Stimulated activated CD4-positive, alpha-beta T cell treated with anti-CD3 and anti-CD28 coated beads, Interleukin-1b, Interleukin-23, amount 100 ng/mL, for 4 hours (primary cell): ENCODE measurements at regions not wholly inside any gene's neighbourhood (a gene's known extent, or its start where the extent isn't known, plus 50 kb on each side); places are given as distances from the start of the nearest gene placed in this dataset.
"Not testable (repeated sequence)": the region's sequence is repeated elsewhere in the genome, so short reads cannot be mapped to it uniquely, and the experiment has no call there.

ENCODE experiments used
- DNase-seq, 2 donors: peaks; one replicate each; pipeline ENCODE4 v3.0.0-alpha.2; 2020; ENCODE audit warnings: low read depth in 2 of 2

DNA sequence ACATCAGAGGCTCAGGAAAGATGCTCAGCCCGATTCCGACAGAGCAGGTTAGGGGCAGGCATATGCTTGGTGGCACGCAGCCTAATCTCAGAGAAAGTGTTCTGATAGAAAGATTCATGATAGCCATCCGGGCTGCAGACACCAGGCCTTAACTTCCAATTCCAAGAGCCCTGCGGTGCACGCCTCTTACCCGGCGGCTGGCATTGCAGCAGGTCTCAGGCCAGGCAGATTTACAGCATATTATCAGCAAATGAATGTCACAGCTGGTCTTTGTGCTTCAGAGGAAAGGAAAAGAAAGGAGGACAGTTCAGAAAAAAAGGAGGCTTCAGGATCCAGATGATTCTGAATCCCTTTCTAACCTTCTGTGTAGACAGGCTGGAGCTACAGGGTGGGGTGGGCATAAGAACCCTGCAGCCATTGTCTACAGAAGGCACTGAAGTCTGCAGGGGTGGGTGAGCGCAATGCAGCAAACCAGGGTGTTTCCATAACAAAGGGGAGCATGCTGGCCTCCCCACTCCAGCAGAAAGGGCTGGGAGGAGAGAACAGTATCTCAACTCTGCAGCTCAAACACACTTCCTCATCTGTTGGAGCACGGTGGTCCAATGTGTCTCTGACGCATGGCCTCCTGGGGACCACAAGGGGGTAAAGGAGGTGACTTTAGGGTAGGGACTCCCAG is 277.4 kb upstream of the XYLT1 start:
- no peak for DNase-seq

DNA sequence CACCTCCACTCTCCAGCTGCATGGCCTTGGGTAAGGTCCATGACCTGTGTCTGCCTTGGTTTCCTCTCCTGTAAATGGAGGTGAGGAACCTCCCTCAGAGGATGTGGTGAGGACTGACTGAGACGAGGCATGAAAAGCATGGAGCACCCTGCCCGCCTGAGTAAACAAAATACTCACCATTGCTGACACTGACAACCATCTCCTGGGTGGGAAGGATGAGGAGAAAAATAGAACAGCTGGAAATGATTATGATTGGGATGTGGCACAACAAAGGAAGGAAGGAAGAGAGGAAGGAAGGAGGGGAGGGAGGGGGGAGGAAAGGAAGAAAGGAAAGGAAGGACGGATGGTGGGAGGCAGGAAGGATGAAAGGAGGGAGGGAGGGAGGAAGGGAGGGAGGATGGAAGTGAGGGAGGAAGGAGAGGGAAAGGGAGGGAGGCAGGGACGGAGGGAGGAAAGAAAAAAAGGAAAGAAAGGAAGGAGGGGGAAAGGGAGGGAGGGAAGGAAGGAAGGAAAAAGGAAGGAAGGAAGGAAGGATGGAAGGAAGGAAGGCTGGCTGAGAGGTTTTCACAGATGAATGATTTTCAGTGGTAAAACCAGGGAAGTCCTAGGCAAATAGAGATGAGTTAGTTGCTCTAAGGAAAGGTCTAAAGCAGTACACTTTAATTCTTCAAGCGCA is 276.5 kb upstream of the XYLT1 start:
- no peak for DNase-seq

GRCh38 chr16:17744921-17745572 is 274.3 kb upstream of the XYLT1 start:
- no peak for DNase-seq

DNA sequence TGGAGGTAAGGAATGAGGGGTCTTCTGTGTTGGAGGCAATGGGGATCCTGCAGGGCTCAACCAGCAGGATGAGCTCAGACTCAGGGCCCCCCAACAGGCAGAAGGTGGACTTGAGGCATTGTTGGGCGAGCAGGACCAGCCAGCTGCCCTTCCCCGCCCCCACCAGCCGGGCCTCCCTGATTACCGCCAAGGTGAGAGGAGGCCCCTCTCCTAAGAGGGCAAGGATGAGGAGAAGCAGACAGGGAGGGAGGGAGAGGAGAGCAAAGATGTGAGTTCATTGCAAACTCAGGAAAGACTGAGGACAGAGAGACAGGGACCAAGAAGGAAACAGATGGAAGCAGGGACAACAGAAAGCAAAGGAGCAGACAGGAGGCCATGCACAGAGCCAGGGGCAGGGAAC is 272.8 kb upstream of the XYLT1 start:
- no peak for DNase-seq

DNA sequence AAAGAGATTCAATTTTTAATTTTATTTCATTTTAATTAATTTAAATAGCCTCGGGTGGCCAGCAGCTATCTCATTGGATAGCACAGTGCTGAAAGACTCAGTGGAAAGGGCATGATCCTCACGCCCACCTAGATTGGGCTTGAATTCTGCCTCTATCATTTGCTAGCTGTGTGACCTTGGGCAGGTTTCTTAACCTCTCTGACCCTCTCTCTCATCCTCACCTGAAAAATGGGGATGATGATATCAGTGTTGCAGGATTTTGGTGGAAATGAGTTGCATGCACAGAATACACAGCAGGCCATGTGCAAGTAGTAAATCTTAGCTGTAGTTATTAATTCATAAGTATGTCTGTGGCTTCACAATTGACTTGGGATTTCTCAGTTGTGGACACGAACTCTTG is 272.4 kb upstream of the XYLT1 start:
- DNase-seq, result no peak

DNA sequence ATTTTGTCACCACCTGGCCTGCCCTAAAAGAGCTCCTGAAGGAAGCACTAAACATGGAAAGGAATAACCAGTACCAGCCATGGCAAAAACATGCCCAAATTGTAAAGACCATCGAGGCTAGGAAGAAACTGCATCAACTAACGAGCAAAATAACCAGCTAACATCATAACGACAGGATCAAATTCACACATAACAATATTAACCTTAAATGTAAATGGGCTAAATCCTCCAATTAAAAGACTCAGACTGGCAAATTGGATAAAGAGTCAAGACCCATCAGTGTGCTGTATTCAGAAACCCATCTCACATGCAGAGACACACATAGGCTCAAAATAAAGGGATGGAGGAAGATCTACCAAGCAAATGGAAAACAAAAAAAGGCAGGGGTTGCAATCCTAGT is 264.3 kb upstream of the XYLT1 start:
- DNase-seq, result not testable (repeated sequence)

DNA sequence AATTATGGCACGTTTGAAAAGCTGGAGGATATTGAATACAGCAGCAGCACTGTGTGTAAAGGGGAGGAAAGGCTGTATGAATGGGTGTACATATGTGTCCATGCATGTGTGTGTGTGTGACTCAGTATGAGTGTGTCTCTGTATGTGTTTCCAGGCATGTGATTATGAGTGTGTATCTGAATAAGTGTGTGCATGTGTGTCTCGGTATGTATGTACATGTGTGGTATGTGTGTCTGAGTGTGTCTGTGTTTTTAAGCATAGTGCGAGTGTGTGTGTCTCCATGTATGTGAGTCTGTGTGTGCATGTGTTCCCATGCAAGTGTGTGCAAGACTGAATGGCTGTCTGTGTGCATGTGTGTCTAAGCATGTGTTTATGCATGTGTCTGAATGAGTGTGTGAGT is 259.1 kb upstream of the XYLT1 start:
- no peak for DNase-seq

DNA sequence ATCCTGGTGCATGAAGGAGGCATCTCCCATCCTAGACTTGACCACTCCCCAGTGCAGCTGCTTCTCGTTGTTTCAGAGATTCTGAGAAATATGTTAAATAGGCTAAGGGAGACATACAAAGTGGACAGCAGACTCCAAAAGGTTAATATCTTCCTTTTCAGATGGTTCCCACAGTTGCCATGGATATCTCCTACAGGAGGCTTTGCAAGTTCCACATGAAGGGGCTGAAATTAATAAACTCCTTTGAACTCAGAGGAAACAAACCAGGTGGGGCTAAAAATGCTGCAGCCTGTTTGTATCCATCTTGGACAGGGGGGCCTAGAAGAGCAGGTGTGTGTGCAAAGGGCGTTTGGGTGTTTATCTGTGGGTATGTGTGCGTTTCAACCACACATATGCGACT is 257.4 kb upstream of the XYLT1 start:
- no peak for DNase-seq

DNA sequence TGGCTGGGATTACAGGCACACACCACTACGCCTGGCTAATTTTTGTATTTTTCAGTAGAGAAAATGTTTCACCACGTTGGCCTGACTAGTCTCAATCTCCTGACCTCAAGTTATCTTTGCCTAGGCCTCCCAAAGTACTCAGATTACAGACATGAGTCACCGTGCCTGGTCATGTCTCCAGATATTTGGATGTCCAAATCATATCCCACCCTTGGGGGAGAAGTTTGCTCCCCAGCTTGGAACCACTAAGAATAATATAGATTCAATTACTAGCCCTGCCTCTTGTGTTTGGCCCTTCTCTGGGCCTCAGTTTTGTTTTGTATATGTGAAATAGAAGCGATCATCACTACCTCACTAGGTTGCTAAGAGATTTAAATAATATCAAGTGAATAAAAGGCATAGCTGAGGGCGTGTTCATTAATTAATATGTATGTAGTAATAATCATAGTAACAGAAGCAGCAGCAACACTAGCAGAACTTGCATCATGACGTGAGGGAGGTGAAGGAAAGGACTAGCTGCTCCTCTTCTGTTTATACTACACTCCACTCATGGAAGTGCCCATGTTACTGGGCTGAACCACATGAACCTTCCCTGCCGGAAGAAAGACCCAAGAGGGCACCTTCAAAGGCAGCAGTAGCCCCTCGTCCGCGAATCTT is 253.6 kb upstream of the XYLT1 start:
- no peak for DNase-seq

GRCh38 chr16:17723531-17724134 is 252.9 kb upstream of the XYLT1 start:
- DNase-seq, result no peak

DNA sequence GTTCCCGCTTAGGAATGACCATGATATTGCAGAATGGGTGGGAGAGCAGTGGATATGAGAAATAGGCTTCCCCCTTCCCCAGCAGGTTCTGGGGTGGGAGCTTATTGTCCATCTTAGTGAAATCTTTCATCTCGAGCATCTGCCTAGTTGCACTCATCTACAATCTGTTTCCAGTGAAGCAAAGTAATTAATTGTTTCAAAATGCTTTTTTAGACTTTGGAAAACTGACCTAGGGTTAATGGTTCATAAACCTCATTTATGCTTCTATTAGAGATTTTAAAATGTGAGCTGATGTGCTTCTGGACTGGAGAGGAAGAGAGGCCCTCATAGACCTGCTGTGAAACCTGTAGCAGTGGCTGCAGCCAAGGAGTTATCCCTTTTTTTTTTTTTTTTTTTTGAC is 247.7 kb upstream of the XYLT1 start:
- DNase-seq, result no peak

DNA sequence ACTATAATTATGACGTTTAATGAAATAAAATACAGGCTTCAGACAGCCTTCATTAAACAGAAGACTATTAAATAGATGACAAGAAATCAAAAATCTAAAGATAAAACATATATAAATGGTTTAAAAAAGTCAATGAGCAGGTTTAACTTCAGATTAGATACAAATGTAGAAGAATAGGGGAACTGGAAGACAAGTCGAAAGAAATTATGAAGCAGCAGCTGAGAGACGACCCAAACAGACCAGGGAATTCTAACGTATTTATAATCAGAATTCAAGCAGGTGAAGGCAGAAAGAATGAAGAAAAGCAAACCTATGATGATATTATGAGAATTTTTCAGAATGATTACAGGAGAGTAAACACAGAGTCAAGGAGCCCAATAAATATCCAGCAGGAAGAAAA is 235.1 kb upstream of the XYLT1 start:
- DNase-seq, result no peak

DNA sequence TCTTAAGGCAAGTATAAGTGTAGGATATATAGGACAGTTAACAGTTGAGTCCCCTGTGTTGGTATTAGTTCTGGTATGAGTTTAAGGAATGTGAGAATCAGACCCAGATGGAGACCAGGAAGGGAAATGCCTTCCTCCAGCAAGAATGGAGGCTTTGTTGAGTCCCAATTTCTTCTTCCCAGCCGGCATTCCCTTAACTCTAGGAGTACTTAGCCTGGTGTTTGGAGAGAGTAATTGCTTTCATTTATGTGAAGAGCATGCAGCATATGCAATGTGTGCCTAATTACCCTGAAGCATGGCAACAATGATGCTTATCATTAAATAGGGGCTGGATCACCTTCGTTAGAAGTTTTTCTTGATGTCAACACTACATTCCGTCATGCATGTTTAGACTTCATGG is 225.9 kb upstream of the XYLT1 start:
- no peak for DNase-seq

DNA sequence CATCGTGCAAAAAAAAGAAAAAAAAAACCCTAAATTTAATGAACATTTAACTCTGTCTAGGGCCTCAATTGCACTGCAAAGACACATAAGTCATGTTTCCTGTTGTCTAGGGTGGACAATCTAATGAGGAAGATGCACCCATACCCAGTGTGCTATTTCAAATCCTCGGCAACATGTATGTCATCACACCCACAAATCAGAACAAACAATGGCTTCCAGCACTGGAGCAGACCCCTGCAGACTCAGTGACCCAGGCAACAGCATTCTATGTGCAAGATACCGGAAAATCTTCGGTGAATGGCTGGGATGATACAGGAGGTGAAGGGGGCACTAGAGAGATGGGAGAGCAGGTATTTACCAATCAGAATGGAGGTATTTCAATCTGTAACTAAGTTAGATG is 221.7 kb upstream of the XYLT1 start:
- DNase-seq, result no peak

DNA sequence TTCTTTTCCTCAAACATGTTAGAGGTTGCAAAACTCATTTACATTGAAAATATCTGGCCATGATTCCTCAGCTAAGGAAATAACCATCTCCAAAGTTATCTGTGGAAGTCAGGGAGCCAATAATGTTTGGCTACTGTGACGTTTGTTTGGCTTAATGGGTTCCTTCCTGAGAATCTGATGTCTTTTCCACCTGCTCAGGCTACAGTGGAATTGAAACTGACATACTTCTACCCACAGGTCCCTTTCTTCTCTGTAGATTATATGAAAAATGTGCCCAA is 221.1 kb upstream of the XYLT1 start:
- DNase-seq, result no peak

- DNase-seq, result no peak
Measured at GRCh38 chr16:17691106-17691898, 220.5 kb upstream of the XYLT1 start.

DNA sequence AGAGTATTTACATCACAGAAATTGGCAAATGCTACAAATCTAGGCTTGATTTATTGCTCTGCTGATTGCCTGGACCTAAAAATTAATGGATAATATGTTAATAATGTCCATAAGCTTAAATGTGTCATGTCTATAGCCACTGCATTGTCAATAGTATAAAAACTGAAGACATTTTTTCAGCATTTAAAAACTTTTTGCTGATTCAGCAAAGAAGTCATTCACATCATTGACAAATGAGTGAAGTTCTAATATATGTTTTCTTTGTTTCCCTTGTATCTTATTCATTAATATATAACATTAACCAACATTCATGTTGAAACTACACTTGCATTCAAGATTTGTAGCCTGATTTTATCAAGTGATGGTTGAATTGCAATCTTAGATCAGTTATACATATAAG is 214.7 kb upstream of the XYLT1 start:
- no peak for DNase-seq

DNA sequence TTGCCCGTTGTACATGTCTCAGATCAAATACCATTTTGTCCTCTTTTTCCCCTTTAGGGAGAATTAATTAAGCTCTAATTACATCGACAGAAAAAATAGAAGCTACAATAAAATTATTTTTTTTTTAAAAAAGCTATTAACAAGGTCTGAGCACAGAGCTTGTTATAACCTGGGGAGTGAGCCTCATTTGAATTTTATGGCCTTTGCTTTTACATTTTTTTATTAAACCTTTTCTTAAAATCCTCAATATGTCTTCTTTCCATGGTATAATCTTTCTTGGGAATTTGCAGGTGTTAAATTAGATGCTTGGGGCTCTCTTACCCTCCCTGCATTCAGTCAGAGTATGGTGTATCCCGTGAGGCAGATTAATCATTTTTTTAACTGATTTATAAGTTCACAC is 212.5 kb upstream of the XYLT1 start:
- no peak for DNase-seq

DNA sequence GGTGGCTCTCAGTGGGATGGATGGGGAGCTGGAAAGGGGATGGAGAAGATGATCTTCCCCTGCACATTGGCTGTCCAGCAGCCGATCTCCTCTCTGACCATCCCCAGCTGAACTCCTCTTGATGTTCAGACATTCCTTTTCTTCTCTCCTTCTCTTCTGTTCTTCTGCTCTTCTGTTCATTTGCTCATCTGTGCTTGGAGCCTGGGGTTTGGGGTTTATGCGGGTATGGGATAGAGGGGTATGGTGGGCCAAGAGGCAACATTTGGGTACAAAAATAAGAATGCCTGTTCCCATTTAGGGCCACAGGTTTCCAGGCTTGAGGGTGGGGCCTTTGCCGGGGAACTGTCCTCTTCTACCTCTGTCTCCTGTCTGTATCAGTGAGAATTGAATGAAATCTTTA is 205.4 kb upstream of the XYLT1 start:
- DNase-seq, result no peak

DNA sequence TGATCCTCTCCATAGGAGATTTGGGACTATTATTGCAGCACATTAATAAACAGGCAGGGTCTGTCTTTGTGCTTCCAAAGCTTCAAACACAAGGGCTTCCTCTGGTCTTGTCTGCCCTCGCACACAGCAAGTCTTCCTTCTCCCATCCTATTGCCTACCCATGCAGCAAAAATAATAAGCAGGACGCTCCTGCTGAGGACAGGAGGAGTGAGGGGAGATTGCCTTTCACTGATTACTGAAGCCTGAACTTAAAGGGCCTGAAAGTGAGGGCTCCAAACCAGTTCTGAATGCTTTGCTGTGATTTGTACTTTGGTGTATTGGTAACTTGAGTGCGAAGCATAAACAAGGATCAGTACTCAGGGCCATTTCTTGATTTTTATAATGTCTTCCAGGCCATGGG is 197.6 kb upstream of the XYLT1 start:
- no peak for DNase-seq

DNA sequence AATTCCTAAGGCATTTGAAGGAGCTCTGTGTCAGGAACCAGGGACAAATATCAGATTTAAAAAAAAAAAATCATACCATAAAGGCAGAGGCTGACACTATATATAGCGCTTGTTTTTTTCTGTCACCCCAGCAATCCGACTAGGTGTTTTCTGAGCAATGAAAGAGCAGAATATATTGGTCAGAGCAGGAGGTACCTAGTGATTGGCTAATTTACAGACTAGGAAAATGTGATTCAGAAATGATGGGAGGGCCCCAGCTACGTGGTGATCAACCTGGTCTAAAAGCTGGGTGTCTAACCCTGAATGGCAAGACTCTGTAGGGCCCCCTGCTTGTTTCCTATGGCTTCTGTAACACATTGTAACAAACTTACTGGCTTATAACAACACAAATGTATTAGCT is 195.5 kb upstream of the XYLT1 start:
- no peak for DNase-seq

DNA sequence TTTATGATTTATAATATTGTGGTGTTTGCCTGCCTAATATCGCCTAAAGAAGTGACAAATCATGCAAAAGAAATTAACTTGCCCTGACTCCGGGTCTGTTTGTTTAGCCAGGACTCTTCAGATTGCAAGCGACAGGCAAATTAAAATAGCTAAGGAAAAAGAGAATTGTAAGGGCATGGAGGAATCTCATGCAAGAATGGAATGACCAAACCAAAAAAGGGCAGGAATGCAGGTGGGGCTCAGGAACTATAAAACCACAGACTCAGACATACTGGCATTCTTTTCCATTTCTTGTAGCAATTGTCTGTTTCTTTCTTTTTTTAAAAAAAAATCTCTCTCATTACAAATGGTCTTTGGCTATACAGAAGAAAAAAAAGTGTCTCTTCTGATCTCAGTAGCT is 188.1 kb upstream of the XYLT1 start:
- DNase-seq, result no peak
